Activated CD4-positive, alpha-beta T cell treated with anti-CD3 and anti-CD28 coated beads for 36 hours (primary cell): ENCODE measurements at regions not wholly inside any gene's neighbourhood (a gene's known extent, or its start where the extent isn't known, plus 50 kb on each side); places are given as distances from the start of the nearest gene placed in this dataset.

ENCODE experiments used
- ATAC-seq: fragments of 200-7000 bp; cut with Tn5 transposase; one replicate; pipeline ENCODE4 v1.10.0; 2021; ENCODE audit warnings: mild to moderate bottlenecking, moderate library complexity
- CTCF ChIA-PET: fragments of 350-600 bp; sonication (Branson Sonifier 250); formaldehyde crosslinking; loops from one replicate; lab custom pipeline; 2021; ENCODE audit warnings: antibody characterized with exemption; lab: Charles Lee
- POLR2A ChIA-PET: fragments of 350-600 bp; sonication (Branson Sonifier 250); formaldehyde crosslinking; loops from one replicate; lab custom pipeline; 2021; ENCODE audit warnings: antibody characterized with exemption, inconsistent platforms; lab: Charles Lee
- DNase-seq: peaks from one replicate; pipeline ENCODE4 v3.0.0-alpha.2; 2020
- H3K27ac Mint-ChIP-seq: one replicate; pipeline ENCODE4 v1.8.0; 2021; ENCODE audit warnings: mixed read lengths
- H3K27me3 Mint-ChIP-seq: one replicate; pipeline ENCODE4 v1.8.0; 2021; ENCODE audit warnings: mixed read lengths
- H3K36me3 Mint-ChIP-seq: one replicate; pipeline ENCODE4 v1.8.0; 2021; ENCODE audit warnings: low read depth, mixed read lengths
- H3K4me1 Mint-ChIP-seq: one replicate; pipeline ENCODE4 v1.8.0; 2021; ENCODE audit warnings: mixed read lengths
- H3K4me3 Mint-ChIP-seq: one replicate; pipeline ENCODE4 v1.8.0; 2021; ENCODE audit warnings: mild to moderate bottlenecking, moderate library complexity, mixed read lengths
- H3K9me3 Mint-ChIP-seq: one replicate; pipeline ENCODE4 v1.8.0; 2021; ENCODE audit warnings: low read depth, mixed read lengths
- intact Hi-C, 2 experiments: fragments of 100-400 bp; cut with DNase I in 1 of 2; cut with micrococcal nuclease in 1 of 2; formaldehyde crosslinking; loops; one replicate each; pipeline versions ENCODE4 v1.14.2 to v1.15.1; 2022 to 2024; cut with DNase I, micrococcal nuclease

DNA sequence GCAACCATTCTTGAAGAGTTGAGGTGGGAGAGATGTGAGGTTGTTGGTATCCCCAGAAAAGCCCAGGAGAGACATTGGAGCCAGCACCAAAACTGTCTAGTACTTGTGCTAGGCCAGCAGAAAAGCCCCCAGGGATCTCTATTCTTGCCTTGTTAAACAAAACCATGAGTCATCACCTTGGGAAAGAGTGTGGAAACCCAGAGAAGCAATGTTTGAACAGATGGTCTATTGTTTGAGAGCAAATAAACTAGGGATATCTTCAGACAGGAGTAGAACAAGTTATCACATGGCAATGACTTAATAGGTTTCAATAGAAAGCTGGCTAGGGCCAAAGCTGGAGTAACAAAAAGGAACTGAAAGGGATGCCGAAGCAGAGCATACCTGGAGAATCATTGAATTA lies 195.7 kb upstream of the CASK start:
- Mint-ChIP-seq H3K27ac (no peak overlapping the region), H3K4me1 (no peaks in the 10 kb centered on the region), H3K36me3 (peaks cover 3% of the 10 kb centered on the region), H3K27me3 (no peaks in the 10 kb centered on the region), H3K9me3 (peaks cover 4% of the 10 kb centered on the region), H3K4me3 (no peak overlapping the region)
- ATAC-seq (no peak), DNase-seq (no peak)
- ChIA-PET CTCF (interaction anchor here (0.7 kb wide), 1 partner anchor 1146 kb away, joined by 3 read pairs; no protein-coding TSS in a partner anchor), POLR2A (no interaction called here)
- intact Hi-C loops, result no loop called here

DNA sequence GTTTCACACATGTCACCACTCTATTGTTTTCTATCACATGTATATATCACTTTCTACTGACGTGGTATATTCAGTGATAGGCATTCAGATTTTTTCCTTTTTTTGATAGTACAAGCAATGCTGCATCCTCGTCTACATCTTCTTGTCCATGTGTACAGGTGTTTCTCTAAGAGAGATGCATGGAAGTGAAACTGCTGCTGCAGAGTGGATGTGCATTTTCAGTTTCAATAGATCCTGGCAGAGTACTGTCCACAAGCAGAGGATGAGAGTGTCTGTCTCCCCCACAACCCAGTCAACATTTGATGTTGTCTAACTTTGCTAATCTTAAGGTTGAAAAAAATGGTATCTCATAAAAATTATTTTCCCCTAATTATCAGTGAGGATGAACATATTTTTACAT lies 194.0 kb upstream of the CASK start:
- Mint-ChIP-seq H3K9me3 (peaks cover 5% of the 10 kb centered on the region), H3K36me3 (peaks cover 3% of the 10 kb centered on the region), H3K4me3 (no peak overlapping the region), H3K4me1 (no peaks in the 10 kb centered on the region), H3K27ac (no peak overlapping the region), H3K27me3 (no peaks in the 10 kb centered on the region)
- CTCF ChIA-PET, result no interaction called here
- ATAC-seq (no peak), DNase-seq (no peak)
- POLR2A ChIA-PET, result no interaction called here
- intact Hi-C loops, result no loop called here

DNA sequence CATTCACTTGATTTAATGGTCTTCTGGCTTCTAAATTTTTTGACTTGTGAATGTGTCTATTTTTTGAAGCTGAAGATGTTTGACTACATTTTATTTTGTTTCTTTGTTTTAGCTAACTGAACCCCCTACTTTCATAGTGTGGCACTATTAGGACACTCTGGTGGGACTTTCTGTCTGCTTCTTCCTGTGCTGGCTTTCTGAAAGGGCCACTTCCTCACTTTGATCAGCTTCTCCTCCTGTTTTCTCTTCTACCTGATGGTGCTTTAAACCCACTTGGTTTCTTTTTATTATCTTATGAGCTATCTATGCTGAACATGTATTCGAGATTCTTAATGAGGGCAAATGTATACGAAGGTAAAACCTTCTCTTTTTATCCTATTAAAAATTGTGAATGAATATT lies 186.1 kb upstream of the CASK start:
- H3K4me3 Mint-ChIP-seq, result no peak overlapping the region
- peaks cover 3% of the 10 kb centered on the region for H3K36me3 Mint-ChIP-seq
- H3K27me3 Mint-ChIP-seq, result no peaks in the 10 kb centered on the region
- intact Hi-C loops, result loop anchor here in 1 of 2 experiments (5.0 kb wide), 1 partner anchor 187 kb away; the partner anchor contains the start of gene CASK
- CTCF ChIA-PET, result no interaction called here
- H3K4me1 Mint-ChIP-seq, result peaks cover 15% of the 10 kb centered on the region
- ATAC-seq (no peak), DNase-seq (no peak)
- peaks cover 5% of the 10 kb centered on the region for H3K9me3 Mint-ChIP-seq
- POLR2A ChIA-PET, result no interaction called here
- H3K27ac Mint-ChIP-seq, result no peak overlapping the region

DNA sequence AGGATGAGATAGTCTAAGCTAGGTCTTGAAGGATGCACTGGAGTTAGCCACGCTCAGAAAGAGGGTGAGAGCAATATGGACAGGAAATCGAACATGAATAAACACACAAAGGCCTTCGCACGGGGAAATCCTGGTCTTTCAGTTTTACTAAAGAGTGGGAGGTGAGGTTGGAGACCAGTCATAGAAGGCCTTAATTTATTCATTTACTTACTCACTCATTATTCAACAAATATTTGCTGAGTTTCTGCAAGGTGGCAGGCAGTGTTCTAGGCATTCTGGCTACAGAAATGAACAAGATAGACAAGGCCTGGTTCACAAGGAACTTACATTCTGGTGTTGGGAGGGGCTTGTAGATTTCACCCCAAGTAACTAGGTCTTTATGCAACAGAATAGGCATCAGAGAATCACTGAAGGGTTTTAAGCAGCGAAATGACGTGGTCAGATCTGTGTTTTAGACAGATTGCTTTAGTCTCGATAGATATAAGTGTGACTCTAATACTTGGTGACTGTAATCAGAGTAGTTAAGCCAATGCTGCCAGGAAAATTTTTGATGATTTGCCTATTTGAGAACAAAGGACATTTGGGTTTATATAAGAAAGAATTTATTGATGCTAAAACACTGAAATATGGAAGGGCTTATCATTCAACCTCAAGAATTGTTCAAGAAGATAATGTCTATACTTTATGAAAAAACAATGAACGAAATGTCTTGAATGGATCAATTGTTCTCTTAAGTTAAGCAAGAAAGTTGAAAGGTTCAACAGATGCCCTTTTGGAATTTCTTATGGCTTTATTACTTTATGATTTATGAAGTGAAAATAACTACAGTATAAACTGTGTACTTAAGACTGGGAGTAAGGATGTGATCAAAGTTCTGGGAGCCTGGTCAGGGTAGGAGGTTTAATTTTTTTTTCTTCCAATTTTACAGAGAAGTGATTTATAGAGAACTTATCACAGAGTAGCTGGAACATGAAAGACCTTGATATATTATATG lies 184.4 kb upstream of the CASK start:
- Mint-ChIP-seq H3K9me3 (no peaks in the 10 kb centered on the region), H3K4me1 (peaks cover 15% of the 10 kb centered on the region), H3K27me3 (no peaks in the 10 kb centered on the region), H3K4me3 (no peak overlapping the region), H3K27ac (no peak overlapping the region), H3K36me3 (no peaks in the 10 kb centered on the region)
- DNase-seq (peak; percentile 43), ATAC-seq (peak; percentile 86)
- POLR2A ChIA-PET, result no interaction called here
- intact Hi-C loops, result loop anchor here (2.0 to 5.0 kb wide), 2 partner anchors 17 to 185 kb away; partner anchors contain the start of gene CASK (in 1 of the 2)
- CTCF ChIA-PET, result interaction anchor here (0.9 kb wide), 1 partner anchor 326 kb away, joined by 3 read pairs; no protein-coding TSS in a partner anchor

DNA sequence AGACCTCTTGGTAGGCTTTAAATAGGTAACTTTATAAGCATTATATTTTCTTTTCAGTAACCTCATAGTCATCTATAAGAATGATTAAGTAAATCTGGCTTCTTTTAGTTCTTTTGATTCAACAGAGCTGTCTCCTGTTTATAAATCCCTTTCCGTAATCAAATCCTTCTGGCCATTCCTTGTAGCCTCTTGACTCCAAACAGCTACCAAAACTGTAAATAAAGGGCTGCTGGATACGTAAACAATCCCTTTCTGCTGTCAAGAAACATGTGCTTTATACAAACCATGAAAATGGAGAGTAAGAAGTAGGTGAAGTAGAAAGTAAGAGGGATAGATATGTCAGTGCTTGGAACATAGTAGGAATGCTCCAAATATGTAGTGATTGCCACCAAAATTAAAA lies 183.2 kb upstream of the CASK start:
- Mint-ChIP-seq H3K27me3 (no peaks in the 10 kb centered on the region), H3K9me3 (no peaks in the 10 kb centered on the region), H3K27ac (no peak overlapping the region), H3K4me3 (no peak overlapping the region), H3K36me3 (no peaks in the 10 kb centered on the region), H3K4me1 (peaks cover 15% of the 10 kb centered on the region)
- intact Hi-C loops, result loop anchor here (2.0 to 5.0 kb wide), 2 partner anchors 16 to 184 kb away; partner anchors contain the start of gene CASK (in 1 of the 2)
- ATAC-seq (no peak), DNase-seq (no peak)
- ChIA-PET POLR2A (no interaction called here), CTCF (interaction anchor here (0.9 kb wide), 1 partner anchor 325 kb away, joined by 3 read pairs; no protein-coding TSS in a partner anchor)

DNA sequence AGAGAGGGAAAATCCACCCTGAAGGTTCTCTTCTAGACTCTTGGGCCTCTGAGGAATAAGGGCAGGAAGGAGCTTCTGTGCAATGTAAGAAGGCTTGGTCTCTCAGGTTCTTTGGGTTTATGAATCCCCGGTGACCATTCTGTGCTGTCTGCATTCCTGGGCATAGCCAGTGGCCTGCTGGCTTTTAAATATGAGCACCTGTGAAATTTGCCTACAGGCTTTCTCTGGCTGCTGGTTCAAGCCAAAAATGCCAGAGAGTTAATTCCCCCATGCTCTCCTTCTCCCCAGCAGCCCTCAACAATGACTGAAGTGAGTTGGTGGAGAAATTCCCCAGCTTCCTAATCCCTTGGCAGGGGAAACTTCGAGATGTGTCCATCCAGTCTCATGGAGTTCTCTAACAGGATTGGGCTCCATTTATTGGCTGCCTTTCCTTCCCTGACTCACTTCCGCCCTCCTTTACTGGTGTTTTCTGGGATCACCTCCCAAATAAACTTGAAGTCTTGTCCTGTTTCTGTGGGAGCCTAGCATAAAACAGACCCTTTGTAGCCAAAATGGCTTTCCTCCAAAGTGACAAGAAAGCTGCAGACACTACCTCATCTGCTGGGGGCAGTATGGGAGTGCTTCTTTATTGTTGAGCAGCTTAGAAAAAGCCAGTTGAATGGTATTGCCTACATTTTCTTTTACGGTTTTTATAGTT lies 179.4 kb upstream of the CASK start:
- no peaks in the 10 kb centered on the region for H3K9me3 Mint-ChIP-seq
- ChIA-PET POLR2A (no interaction called here), CTCF (no interaction called here)
- DNase-seq, result no peak
- ATAC-seq, result no peak
- H3K4me3 Mint-ChIP-seq, result no peak overlapping the region
- no peaks in the 10 kb centered on the region for H3K27me3 Mint-ChIP-seq
- no peaks in the 10 kb centered on the region for H3K36me3 Mint-ChIP-seq
- H3K4me1 Mint-ChIP-seq, result peaks cover 6% of the 10 kb centered on the region
- intact Hi-C loops, result no loop called here
- H3K27ac Mint-ChIP-seq, result no peak overlapping the region

DNA sequence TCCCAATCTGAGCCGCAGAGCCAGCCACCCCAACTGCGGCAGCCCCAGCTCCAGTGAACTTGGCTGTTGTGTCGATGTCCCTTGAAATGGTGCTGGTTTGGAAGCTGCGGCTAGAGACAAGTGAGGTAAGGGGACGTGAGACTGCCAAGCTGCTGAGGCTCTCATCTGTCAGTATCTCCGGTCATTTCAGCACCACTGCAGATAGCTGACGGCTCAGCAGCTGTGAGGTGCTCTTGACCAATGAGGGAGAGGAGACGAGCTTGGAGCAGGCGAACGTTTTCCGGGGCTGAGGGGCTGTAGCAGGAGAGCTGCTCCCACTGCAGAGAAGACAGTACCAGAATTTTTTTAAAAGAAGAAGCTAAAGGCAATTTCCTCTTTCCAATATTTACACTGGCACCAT lies 175.5 kb upstream of the CASK start:
- Mint-ChIP-seq H3K4me1 (peaks cover 4% of the 10 kb centered on the region), H3K9me3 (no peaks in the 10 kb centered on the region), H3K4me3 (no peak overlapping the region), H3K27me3 (no peaks in the 10 kb centered on the region), H3K36me3 (no peaks in the 10 kb centered on the region), H3K27ac (no peak overlapping the region)
- CTCF ChIA-PET, result interaction anchor here (0.7 kb wide), 1 partner anchor 1653 kb away, joined by 3 read pairs; no protein-coding TSS in a partner anchor
- DNase-seq (no peak), ATAC-seq (no peak)
- intact Hi-C loops, result no loop called here
- POLR2A ChIA-PET, result no interaction called here

DNA sequence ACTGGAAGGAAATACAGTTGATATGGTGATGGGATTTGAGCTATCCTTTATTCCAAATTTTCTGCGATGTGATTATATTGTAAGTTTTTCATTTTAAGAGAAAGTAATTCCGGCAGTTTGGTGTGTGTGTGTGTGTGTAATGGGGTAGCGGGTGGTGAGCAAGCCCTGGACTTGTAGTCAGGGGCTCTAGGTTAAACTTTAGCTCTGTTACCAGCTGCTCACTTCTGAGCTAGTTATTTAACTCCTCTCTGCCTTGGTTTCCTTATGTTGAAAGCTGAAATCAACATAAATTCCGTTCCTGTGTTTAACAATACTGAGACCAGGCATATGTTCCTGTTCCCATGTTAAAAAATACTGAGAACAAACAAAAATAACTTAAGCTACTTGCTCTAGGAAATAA lies 174.1 kb upstream of the CASK start:
- intact Hi-C loops, result no loop called here

DNA sequence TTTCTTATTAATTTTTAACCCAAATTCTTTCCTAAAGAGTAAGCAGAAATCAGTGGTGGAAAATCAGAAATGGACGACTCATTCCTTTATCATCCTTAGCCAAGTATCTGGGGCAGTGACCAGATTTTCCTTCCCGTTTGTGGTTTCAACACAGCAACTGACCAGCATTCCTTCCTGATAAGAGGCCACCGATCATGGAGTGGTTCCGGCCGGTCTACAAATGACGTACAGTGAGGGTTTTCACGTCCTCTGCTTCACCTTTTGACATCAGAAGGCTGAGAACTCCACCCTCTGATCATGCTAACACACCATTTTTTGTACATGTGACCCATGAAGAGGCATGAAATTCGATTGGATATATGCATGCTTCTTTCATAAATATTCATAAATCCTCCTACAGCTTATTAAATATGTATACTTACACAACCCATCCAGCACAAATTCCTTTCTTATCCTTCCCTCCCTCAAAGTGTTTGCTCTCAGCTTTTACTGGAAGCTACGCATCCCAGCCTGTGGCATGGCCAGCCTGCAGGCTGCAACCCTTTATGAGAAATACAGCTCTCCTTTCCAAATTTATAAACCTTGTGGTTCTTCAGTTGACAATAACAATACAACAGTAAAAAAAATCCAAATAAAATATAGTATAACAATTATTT lies 173.0 kb upstream of the CASK start:
- Mint-ChIP-seq H3K36me3 (no peaks in the 10 kb centered on the region), H3K27me3 (no peaks in the 10 kb centered on the region), H3K4me1 (peaks cover 5% of the 10 kb centered on the region), H3K4me3 (no peak overlapping the region), H3K9me3 (no peaks in the 10 kb centered on the region), H3K27ac (no peak overlapping the region)
- ChIA-PET POLR2A (no interaction called here), CTCF (no interaction called here)
- ATAC-seq (no peak), DNase-seq (no peak)
- intact Hi-C loops, result no loop called here

More for the DNA sequence above, 174.1 kb upstream of the CASK start:
- Mint-ChIP-seq H3K36me3 (no peaks in the 10 kb centered on the region), H3K4me3 (no peak overlapping the region), H3K4me1 (peaks cover 5% of the 10 kb centered on the region), H3K27me3 (no peaks in the 10 kb centered on the region), H3K27ac (no peak overlapping the region), H3K9me3 (no peaks in the 10 kb centered on the region)
- no peak for ATAC-seq
- no peak for DNase-seq
- POLR2A ChIA-PET, result no interaction called here
- CTCF ChIA-PET, result interaction anchor here (0.7 kb wide), 1 partner anchor 216 kb away, joined by 3 read pairs; no protein-coding TSS in a partner anchor

DNA sequence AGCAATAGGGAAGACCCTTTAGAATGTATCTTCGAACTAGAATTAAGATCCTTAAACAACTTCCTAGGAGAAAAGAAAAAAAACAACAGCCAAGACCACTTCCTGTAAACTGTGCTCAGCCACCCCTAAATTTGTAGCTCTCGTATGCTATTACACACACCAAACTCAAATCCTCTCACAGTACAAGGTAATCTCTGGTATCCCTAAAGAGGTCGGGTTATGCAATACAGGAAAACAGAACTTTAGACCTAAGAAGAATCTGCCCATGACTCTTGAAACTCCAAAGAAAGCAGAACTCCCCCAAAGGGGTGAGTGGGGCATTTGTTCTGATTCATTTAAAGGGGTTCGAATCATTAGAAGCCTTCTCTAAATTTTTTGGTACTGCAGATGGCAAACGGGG lies 170.9 kb upstream of the CASK start:
- POLR2A ChIA-PET, result no interaction called here
- H3K4me1 Mint-ChIP-seq, result peaks cover 20% of the 10 kb centered on the region
- H3K4me3 Mint-ChIP-seq, result no peak overlapping the region
- H3K36me3 Mint-ChIP-seq, result no peaks in the 10 kb centered on the region
- ATAC-seq, result no peak
- DNase-seq, result no peak
- H3K9me3 Mint-ChIP-seq, result no peaks in the 10 kb centered on the region
- no peaks in the 10 kb centered on the region for H3K27me3 Mint-ChIP-seq
- intact Hi-C loops, result no loop called here
- CTCF ChIA-PET, result no interaction called here
- H3K27ac Mint-ChIP-seq, result no peak overlapping the region

DNA sequence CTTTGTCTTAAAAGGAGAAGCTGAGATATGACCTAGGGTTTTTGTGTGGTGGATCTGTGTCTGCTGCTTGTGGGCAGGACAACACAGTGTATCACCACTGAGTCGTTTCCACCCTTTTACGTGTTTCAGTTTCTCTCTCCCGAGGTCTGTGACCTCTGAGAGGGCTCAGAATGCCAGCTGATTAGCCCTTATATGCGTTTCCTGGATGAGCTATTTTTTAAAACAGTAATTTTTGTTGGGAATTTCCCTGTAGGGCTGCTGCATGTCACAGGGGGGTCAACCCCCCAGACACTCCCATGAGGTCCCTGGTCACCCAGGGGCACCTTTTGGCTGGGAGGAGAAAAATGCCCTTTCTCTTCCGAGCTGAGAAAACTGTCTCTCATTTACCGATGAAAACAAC lies 170.4 kb upstream of the CASK start:
- ATAC-seq (peak; percentile 81), DNase-seq (peak; percentile 12)
- Mint-ChIP-seq H3K4me1 (peaks cover 20% of the 10 kb centered on the region), H3K36me3 (no peaks in the 10 kb centered on the region), H3K9me3 (no peaks in the 10 kb centered on the region), H3K4me3 (no peak overlapping the region), H3K27me3 (no peaks in the 10 kb centered on the region), H3K27ac (no peak overlapping the region)
- intact Hi-C loops, result no loop called here
- POLR2A ChIA-PET, result no interaction called here
- CTCF ChIA-PET, result no interaction called here
